Keratinocyte (primary cell): ENCODE measurements at regions not wholly inside any gene's neighbourhood (a gene's known extent, or its start where the extent isn't known, plus 50 kb on each side); places are given as distances from the start of the nearest gene placed in this dataset.

Source experiments
- DNase-seq: peaks from one replicate; pipeline ENCODE4 v3.0.0-alpha.2; 2011; ENCODE audit warnings: low read depth, missing footprints, low spot score
- FAIRE-seq: peaks from 2 replicates; lab custom pipeline; 2011; peaks lifted over from hg19 to GRCh38; lab: Jason Lieb, UNC
- H2AFZ ChIP-seq: 2 replicates; pipeline ENCODE4 v1.6.0; 2012; ENCODE audit warnings: low read length, control low read depth, inconsistent platforms; ENCODE audit not compliant: control insufficient read depth
- H3K27ac ChIP-seq: 2 replicates; pipeline ENCODE4 v1.5.1; 2011; ENCODE audit warnings: low read length; ENCODE audit not compliant: control insufficient read depth, insufficient read depth
- H3K27me3 ChIP-seq: 3 replicates; pipeline ENCODE4 v1.6.0; 2011; ENCODE audit warnings: low read length; ENCODE audit not compliant: control insufficient read depth, insufficient read depth; ENCODE audit errors: extremely low read depth
- H3K36me3 ChIP-seq, 2 experiments: 2 replicates in 1 of 2; 3 replicates in 1 of 2; pipeline ENCODE4 v1.5.1; 2011; ENCODE audit warnings: low read length in 2 of 2, mild to moderate bottlenecking in 1 of 2; ENCODE audit not compliant: control insufficient read depth in 2 of 2, insufficient read depth in 2 of 2; ENCODE audit errors: extremely low read depth in 1 of 2
- H3K4me1 ChIP-seq: 3 replicates; pipeline ENCODE4 v1.5.1; 2011; ENCODE audit warnings: low read length; ENCODE audit not compliant: control insufficient read depth, insufficient read depth; ENCODE audit errors: extremely low read depth
- H3K4me2 ChIP-seq: 3 replicates; pipeline ENCODE4 v1.6.0; 2011; ENCODE audit warnings: low read depth, low read length; ENCODE audit not compliant: control insufficient read depth, insufficient read depth; ENCODE audit errors: extremely low read depth
- H3K4me3 ChIP-seq, 3 experiments: fragments of 200-600 bp in 1 of 3; sonication (generic) in 1 of 3; 2 replicates in 2 of 3; 3 replicates in 1 of 3; pipeline ENCODE4 v1.5.1; 2011 to 2016; ENCODE audit warnings: low read length in 3 of 3, mild to moderate bottlenecking in 3 of 3, control low read depth in 2 of 3, inconsistent platforms in 1 of 3, low read depth in 1 of 3, mixed read lengths in 1 of 3, mixed run types in 1 of 3, moderate library complexity in 1 of 3; ENCODE audit not compliant: control insufficient read depth in 2 of 3, insufficient read depth in 2 of 3; ENCODE audit errors: extremely low read depth in 1 of 3
- H3K79me2 ChIP-seq: 2 replicates; pipeline ENCODE4 v1.6.0; 2012; ENCODE audit warnings: low read length; ENCODE audit not compliant: control insufficient read depth, insufficient read depth
- H3K9ac ChIP-seq: 3 replicates; pipeline ENCODE4 v1.6.0; 2011; ENCODE audit warnings: low read length; ENCODE audit not compliant: control insufficient read depth, insufficient read depth; ENCODE audit errors: extremely low read depth
- H3K9me1 ChIP-seq: 3 replicates; pipeline ENCODE4 v1.6.0; 2011; ENCODE audit warnings: low read length; ENCODE audit not compliant: control insufficient read depth, insufficient read depth; ENCODE audit errors: extremely low read depth
- H3K9me3 ChIP-seq: 2 replicates; pipeline ENCODE4 v1.5.1; 2012; ENCODE audit warnings: low read depth, low read length; ENCODE audit not compliant: control insufficient read depth
- H4K20me1 ChIP-seq: 3 replicates; pipeline ENCODE4 v1.6.0; 2011; ENCODE audit warnings: low read length; ENCODE audit not compliant: control insufficient read depth, insufficient read depth; ENCODE audit errors: extremely low read depth
- CTCF ChIP-seq, 3 experiments: IDR thresholded peaks in 1 of 3; conservative IDR thresholded peaks in 1 of 3; optimal IDR thresholded peaks in 1 of 3; 2 replicates in 2 of 3; 3 replicates in 1 of 3; pipeline versions ENCODE3 to v1.5.1; 2011; ENCODE audit warnings: low read length in 3 of 3, mild to moderate bottlenecking in 3 of 3, moderate library complexity in 2 of 3, control low read depth in 1 of 3, inconsistent platforms in 1 of 3; ENCODE audit not compliant: insufficient read depth in 2 of 3; ENCODE audit errors: extremely low read depth in 1 of 3
- EZH2 ChIP-seq: IDR thresholded peaks from one replicate; pipeline ENCODE4 v1.6.1; 2012; ENCODE audit warnings: inconsistent platforms, mild to moderate bottlenecking, low read length, moderate library complexity
- dilution Hi-C: fragments of 300-500 bp; cut with MboI; formaldehyde crosslinking; loops from one replicate; pipeline ENCODE4 v1.7.0; 2020; ENCODE audit warnings: low sequenced_read_pairs; ENCODE audit not compliant: extremely low pct_ligation_motif_present

GRCh38 chr14:35932659-35933159 is 106.6 kb downstream of the BRMS1L start:
- H3K9ac ChIP-seq, result no peak overlapping the region
- no peaks in the 10 kb centered on the region for H4K20me1 ChIP-seq
- FAIRE-seq (no peak), DNase-seq (no peak)
- no peaks in the 10 kb centered on the region for H3K36me3 ChIP-seq
- H3K4me1 ChIP-seq, result no peaks in the 10 kb centered on the region
- TF ChIP-seq EZH2, result no peak
- TF ChIP-seq CTCF (optimal IDR thresholded peaks at IDR 0.05 in 1 of 3, IDR thresholded peaks at IDR 0.05 in 1 of 3, conservative IDR thresholded peaks at IDR 0.05 in 1 of 3; ENCODE audit: extremely low read depth in 1 of 3, insufficient read depth in 2 of 3, low read length in 3 of 3), result no peak
- no peak overlapping the region for H2AFZ ChIP-seq
- dilution Hi-C loops, result no loop called here
- H3K4me3 ChIP-seq, result no peak overlapping the region
- peaks cover 5% of the 10 kb centered on the region for H3K27me3 ChIP-seq
- no peak overlapping the region for H3K4me2 ChIP-seq
- no peak overlapping the region for H3K27ac ChIP-seq
- no peaks in the 10 kb centered on the region for H3K9me1 ChIP-seq
- H3K79me2 ChIP-seq, result no peaks in the 10 kb centered on the region
- no peaks in the 10 kb centered on the region for H3K9me3 ChIP-seq

DNA sequence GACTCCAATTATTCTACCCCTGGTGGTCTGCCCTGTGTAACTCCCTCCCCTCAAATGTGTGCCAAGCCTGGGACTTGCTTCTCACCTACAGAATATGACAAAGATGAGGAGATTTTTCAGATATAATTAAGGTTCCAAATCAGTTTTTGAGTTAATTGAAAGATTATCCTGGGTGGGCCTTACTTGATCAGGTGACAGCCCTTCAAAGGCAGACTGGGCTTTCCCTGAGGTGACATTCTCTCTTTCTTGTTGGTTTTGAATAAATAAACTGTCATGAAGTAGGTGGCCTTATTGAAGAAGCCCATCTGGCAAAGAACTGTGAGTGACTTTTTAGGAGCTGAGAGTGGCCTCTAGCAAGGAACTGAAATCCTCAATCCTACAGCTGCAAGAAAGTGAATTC is 106.0 kb downstream of the BRMS1L start:
- no peak for TF ChIP-seq CTCF (optimal IDR thresholded peaks at IDR 0.05 in 1 of 3, IDR thresholded peaks at IDR 0.05 in 1 of 3, conservative IDR thresholded peaks at IDR 0.05 in 1 of 3; ENCODE audit: extremely low read depth in 1 of 3, insufficient read depth in 2 of 3, low read length in 3 of 3)
- TF ChIP-seq EZH2, result no peak
- H3K4me1 ChIP-seq, result no peaks in the 10 kb centered on the region
- no peaks in the 10 kb centered on the region for H4K20me1 ChIP-seq
- H3K4me2 ChIP-seq, result no peak overlapping the region
- dilution Hi-C loops, result no loop called here
- FAIRE-seq (no peak), DNase-seq (no peak)
- no peak overlapping the region for H2AFZ ChIP-seq
- H3K9me3 ChIP-seq, result no peaks in the 10 kb centered on the region
- H3K9ac ChIP-seq, result no peak overlapping the region
- H3K36me3 ChIP-seq, result no peaks in the 10 kb centered on the region
- no peak overlapping the region for H3K27ac ChIP-seq
- no peak overlapping the region for H3K4me3 ChIP-seq
- peaks cover 5% of the 10 kb centered on the region for H3K27me3 ChIP-seq
- no peaks in the 10 kb centered on the region for H3K9me1 ChIP-seq
- no peaks in the 10 kb centered on the region for H3K79me2 ChIP-seq
